Transverse colon (tissue), 4 donors: ENCODE measurements at regions not wholly inside any gene's neighbourhood (a gene's known extent, or its start where the extent isn't known, plus 50 kb on each side); places are given as distances from the start of the nearest gene placed in this dataset.

Experiments
- DNase-seq: peaks from one replicate; pipeline ENCODE4 v3.0.0-alpha.2; 2019
- H3K27ac ChIP-seq, 4 donors: fragments of 200-600 bp; sonication (generic); 2 replicates each; pipeline ENCODE4 v1.5.1; 2016 to 2018; ENCODE audit warnings: inconsistent platforms in 4 of 4
- H3K27me3 ChIP-seq: fragments of 200-600 bp; sonication (generic); 2 replicates; pipeline ENCODE4 v1.5.1; 2017; ENCODE audit warnings: inconsistent platforms
- H3K36me3 ChIP-seq, 4 donors: fragments of 200-600 bp; sonication (generic); 2 replicates each; pipeline ENCODE4 v1.5.1; 2017 to 2019; ENCODE audit warnings: inconsistent platforms in 4 of 4
- H3K4me1 ChIP-seq, 4 donors: fragments of 200-600 bp; sonication (generic); 2 replicates each; pipeline ENCODE4 v1.5.1; 2017 to 2020; ENCODE audit warnings: inconsistent platforms in 4 of 4
- H3K4me3 ChIP-seq, 4 donors: fragments of 200-600 bp; sonication (generic); 1 replicate in 1 of 4; 2 replicates in 3 of 4; pipeline versions ENCODE4 v1.5.1 to v1.6.1; 2017 to 2019; ENCODE audit warnings: inconsistent platforms in 4 of 4
- H3K9me3 ChIP-seq, 2 donors: fragments of 200-600 bp; sonication (generic); 2 replicates each; pipeline ENCODE4 v1.5.1; 2017 to 2019; ENCODE audit warnings: inconsistent platforms in 2 of 2
- EP300 ChIP-seq: sonication (generic); formaldehyde crosslinking; IDR thresholded peaks from one replicate; pipeline ENCODE4 v1.6.1; 2017; ENCODE audit warnings: antibody characterized with exemption, low read depth
- POLR2A ChIP-seq: fragments of 450-650 bp; IDR thresholded peaks from one replicate; pipeline ENCODE4 v1.6.1; 2016; ENCODE audit warnings: antibody characterized with exemption, mild to moderate bottlenecking, moderate library complexity
- POLR2AphosphoS5 ChIP-seq, 3 donors: sonication (generic); formaldehyde crosslinking; IDR thresholded peaks; one replicate each; pipeline ENCODE4 v1.6.1; 2016; ENCODE audit warnings: antibody characterized with exemption in 3 of 3
- whole genome bisulfite sequencing, 2 donors: methylation state at CpG; one replicate each; pipeline ENCODE4 v1.1.5; 2018; ENCODE audit warnings: low coverage in 1 of 2; 5-methylcytosine and 5-hydroxymethylcytosine counted together
- in situ Hi-C, 4 donors: fragments of 200-750 bp; cut with MboI; loops; one replicate each; pipeline versions ENCODE4 v1.15.0 to v1.15.1; 2017; ENCODE audit warnings: low sequenced_read_pairs in 3 of 4, low pct_ligation_motif_present in 1 of 4, low pct_unique_long_range_greater_than_20kb in 1 of 4
- intact Hi-C: fragments of 100-400 bp; cut with DNase I; formaldehyde crosslinking; loops from one replicate; pipeline ENCODE4 v1.15.1; 2023; ENCODE audit warnings: low total_unique reads
- TF ChIP-seq, protein P1 (sequence below), 5 experiments: fragments of 200-600 bp in 3 of 5; fragments of 450-650 bp in 2 of 5; sonication (generic) in 3 of 5; IDR thresholded peaks; 1 replicate in 2 of 5; 2 replicates in 3 of 5; pipeline ENCODE4 v1.5.1; 2016 to 2017; ENCODE audit warnings: antibody characterized with exemption in 5 of 5, inconsistent platforms in 3 of 5, mild to moderate bottlenecking in 2 of 5, moderate library complexity in 1 of 5

DNA sequence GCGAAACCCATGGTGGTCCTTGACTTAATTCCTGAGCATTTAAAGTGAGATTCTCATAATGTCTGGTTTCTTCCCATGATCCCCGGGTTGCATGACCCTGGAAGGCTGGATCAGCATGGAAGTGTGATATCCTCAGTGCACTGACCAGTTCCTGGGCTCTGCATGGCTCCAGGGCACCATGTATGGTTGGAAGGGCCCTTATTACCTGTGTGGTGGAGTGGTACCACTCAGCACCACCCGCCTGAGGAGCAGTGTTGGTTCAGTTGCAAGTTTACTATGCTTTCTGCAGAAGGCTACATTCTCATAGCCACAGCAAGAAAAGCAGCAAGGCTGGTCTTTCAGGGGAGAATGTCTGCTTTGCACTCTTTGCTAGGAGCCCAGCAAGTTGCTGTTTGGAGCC lies 325.7 kb upstream of the MKI67 start:
- no peak overlapping the region for H3K4me3 ChIP-seq
- in situ Hi-C loops, result no loop called here
- TF ChIP-seq POLR2A (no peak), POLR2AphosphoS5 (IDR thresholded peaks at IDR 0.05) (no peak), EP300 (no peak)
- intact Hi-C loops, result no loop called here
- no peaks in the 10 kb centered on the region for H3K27me3 ChIP-seq
- no peak for DNase-seq
- no peaks in the 10 kb centered on the region for H3K36me3 ChIP-seq
- WGBS, 2 donors, result 73 to 100% methylated on average over 1 to 3 of the region's 3 CpGs
- H3K27ac ChIP-seq, result no peak overlapping the region
- H3K9me3 ChIP-seq, result no peaks in the 10 kb centered on the region
- H3K4me1 ChIP-seq, result no peaks in the 10 kb centered on the region

DNA sequence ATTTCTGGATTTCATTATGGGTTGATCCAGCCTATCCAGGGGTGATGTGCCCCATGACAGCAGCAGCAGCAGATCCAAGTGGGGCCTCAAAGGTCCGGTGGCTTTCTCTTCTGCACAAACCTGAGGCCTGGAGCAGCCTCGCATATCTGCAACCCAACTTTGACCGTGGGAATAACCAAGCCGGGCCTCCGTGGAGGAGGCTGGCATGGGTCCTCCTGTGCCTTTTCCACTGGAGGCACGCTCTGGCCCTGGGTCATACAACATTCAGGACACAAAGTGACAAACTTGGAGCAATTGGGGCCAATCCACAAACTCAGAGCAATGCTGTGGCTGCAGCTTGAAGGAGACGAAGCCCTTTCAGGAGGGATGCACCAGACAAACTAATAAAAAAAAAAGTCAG lies 330.0 kb upstream of the MKI67 start:
- intact Hi-C loops (no loop called here), in situ Hi-C loops (no loop called here)
- no peaks in the 10 kb centered on the region for H3K9me3 ChIP-seq
- no peak overlapping the region for H3K27ac ChIP-seq
- no peak for TF ChIP-seq POLR2AphosphoS5 (IDR thresholded peaks at IDR 0.05)
- TF ChIP-seq, protein P1, sequence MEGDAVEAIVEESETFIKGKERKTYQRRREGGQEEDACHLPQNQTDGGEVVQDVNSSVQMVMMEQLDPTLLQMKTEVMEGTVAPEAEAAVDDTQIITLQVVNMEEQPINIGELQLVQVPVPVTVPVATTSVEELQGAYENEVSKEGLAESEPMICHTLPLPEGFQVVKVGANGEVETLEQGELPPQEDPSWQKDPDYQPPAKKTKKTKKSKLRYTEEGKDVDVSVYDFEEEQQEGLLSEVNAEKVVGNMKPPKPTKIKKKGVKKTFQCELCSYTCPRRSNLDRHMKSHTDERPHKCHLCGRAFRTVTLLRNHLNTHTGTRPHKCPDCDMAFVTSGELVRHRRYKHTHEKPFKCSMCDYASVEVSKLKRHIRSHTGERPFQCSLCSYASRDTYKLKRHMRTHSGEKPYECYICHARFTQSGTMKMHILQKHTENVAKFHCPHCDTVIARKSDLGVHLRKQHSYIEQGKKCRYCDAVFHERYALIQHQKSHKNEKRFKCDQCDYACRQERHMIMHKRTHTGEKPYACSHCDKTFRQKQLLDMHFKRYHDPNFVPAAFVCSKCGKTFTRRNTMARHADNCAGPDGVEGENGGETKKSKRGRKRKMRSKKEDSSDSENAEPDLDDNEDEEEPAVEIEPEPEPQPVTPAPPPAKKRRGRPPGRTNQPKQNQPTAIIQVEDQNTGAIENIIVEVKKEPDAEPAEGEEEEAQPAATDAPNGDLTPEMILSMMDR (IDR thresholded peaks at IDR 0.05), result no peak
- no peak for TF ChIP-seq POLR2A
- no peak for TF ChIP-seq EP300
- H3K4me1 ChIP-seq, result no peaks in the 10 kb centered on the region
- H3K4me3 ChIP-seq, result no peak overlapping the region
- WGBS, 2 donors, result 70% methylated on average over 7 of the region's 7 CpGs; no CpG with 5 or more reads in 1 of the 2 donors
- H3K27me3 ChIP-seq, result no peaks in the 10 kb centered on the region
- H3K36me3 ChIP-seq, result no peaks in the 10 kb centered on the region
- DNase-seq, result no peak

DNA sequence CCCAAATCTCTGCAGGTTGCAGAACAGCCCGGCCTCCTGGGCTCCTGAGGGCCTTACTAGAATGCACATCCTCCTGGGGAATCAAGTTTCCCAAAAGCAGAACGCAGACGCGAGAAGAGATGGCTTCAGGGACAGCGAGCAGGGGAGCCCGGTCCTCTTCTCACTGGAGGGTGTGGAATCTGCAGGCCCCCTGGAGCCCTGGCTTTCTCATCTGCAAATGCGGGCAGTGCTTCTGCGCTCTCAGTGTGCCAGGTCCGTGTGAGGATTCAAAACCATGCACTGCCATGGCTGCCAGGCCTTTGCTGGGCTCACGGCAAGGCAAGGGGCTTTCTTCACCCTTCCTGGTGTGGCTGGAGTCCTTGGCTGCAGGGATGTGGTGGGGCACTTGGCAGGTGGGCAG lies 330.9 kb upstream of the MKI67 start:
- DNase-seq, result no peak
- TF ChIP-seq POLR2AphosphoS5 (IDR thresholded peaks at IDR 0.05), result no peak
- TF ChIP-seq, protein P1 (IDR thresholded peaks at IDR 0.05), result no peak
- no peak for TF ChIP-seq EP300
- TF ChIP-seq POLR2A, result no peak
- intact Hi-C loops, result no loop called here
- H3K36me3 ChIP-seq, result no peaks in the 10 kb centered on the region
- no peaks in the 10 kb centered on the region for H3K27me3 ChIP-seq
- 83% methylated on average over 10 of the region's 10 CpGs; no CpG with 5 or more reads in 1 of the 2 donors for WGBS, 2 donors
- H3K4me3 ChIP-seq, result no peak overlapping the region
- in situ Hi-C loops, result no loop called here
- H3K9me3 ChIP-seq, result no peaks in the 10 kb centered on the region
- H3K27ac ChIP-seq, result no peak overlapping the region
- no peaks in the 10 kb centered on the region for H3K4me1 ChIP-seq

DNA sequence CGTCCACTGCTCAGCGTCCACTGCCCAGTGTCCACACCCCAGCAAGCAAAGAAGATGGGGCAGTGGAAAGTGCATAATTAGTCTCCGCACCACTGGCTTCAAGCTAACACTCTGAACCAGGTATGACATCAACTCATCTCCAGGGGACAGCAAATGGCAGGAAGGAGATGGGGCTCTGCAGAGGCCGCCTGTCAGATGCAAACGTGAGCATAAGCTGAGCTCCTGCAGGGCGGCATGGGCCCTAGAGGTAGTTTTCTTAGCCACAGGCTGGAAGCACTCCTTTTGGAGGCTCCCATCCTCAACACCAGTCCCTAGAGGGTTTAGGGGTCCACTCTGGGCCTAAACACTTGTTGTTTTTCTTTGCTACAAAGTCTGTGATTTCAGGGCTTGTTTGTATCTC lies 335.8 kb upstream of the MKI67 start:
- intact Hi-C loops (no loop called here), in situ Hi-C loops (no loop called here)
- DNase-seq, result no peak
- WGBS, 2 donors, result 72 to 86% methylated on average over 2 to 6 of the region's 6 CpGs
- no peaks in the 10 kb centered on the region for H3K27me3 ChIP-seq
- no peak for TF ChIP-seq POLR2AphosphoS5 (IDR thresholded peaks at IDR 0.05)
- TF ChIP-seq, protein P1 (IDR thresholded peaks at IDR 0.05), result no peak
- H3K4me1 ChIP-seq, result no peaks in the 10 kb centered on the region
- H3K9me3 ChIP-seq, result peaks cover 0 to 3% of the 10 kb centered on the region in 2 donors
- no peak overlapping the region for H3K4me3 ChIP-seq
- no peaks in the 10 kb centered on the region for H3K36me3 ChIP-seq
- H3K27ac ChIP-seq, result no peak overlapping the region

DNA sequence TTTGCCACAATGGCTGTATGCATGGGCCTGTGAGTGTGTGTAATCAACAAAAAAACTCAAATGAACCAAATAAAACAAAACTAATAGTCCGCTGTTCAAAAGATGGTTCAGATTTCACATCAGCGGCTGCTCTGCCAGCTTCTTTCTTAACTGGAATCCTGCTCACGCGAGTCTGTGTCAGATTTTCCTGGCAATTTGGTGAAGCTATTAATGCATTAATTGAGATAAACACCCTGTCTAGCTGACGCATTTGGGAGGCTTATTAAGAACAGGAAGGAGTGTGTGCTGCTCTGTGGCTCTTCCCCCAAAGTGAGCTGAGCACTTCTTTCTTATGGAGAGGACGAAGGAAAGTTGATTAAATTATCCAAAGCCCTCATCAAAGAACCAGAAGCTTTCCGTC lies 336.6 kb upstream of the MKI67 start:
- H3K27ac ChIP-seq, result no peak overlapping the region
- no peaks in the 10 kb centered on the region for H3K36me3 ChIP-seq
- in situ Hi-C loops (no loop called here), intact Hi-C loops (no loop called here)
- H3K27me3 ChIP-seq, result no peaks in the 10 kb centered on the region
- no peaks in the 10 kb centered on the region for H3K4me1 ChIP-seq
- no peak for DNase-seq
- no peak for TF ChIP-seq POLR2AphosphoS5 (IDR thresholded peaks at IDR 0.05)
- WGBS, 2 donors, result 66 to 71% methylated on average over 4 to 7 of the region's 7 CpGs
- H3K9me3 ChIP-seq, result peaks cover 0 to 3% of the 10 kb centered on the region in 2 donors
- H3K4me3 ChIP-seq, result no peak overlapping the region
